ENCODE measurements at regions not wholly inside any gene's neighbourhood (a gene's known extent, or its start where the extent isn't known, plus 50 kb on each side); places are given as distances from the start of the nearest gene placed in this dataset.
A peak's percentile ranks its signal among the peaks of the same experiment; 100 is the strongest.
"Not testable (repeated sequence)": the region's sequence is repeated elsewhere in the genome, so short reads cannot be mapped to it uniquely, and the experiment has no call there.

GRCh38 chr5:100346269-100346668 lies 188.9 kb upstream of the FAM174A start:
- not testable (repeated sequence) for DNase-seq (ENCODE audit: insufficient read length)
- FAIRE-seq = peak; percentile 50

- not testable (repeated sequence) for FAIRE-seq; DNase-seq (ENCODE audit: insufficient read length)
Measured at GRCh38 chr5:100341485-100341884, 193.7 kb upstream of the FAM174A start.

GRCh38 chr5:100322483-100322882 lies 212.7 kb upstream of the FAM174A start:
- DNase-seq (ENCODE audit: insufficient read length) (no peak), FAIRE-seq (no peak)
- no peak for TF ChIP-seq POLR2AphosphoS5 (IDR thresholded peaks at IDR 0.05; ENCODE audit: low read depth, low read length)
- no peak for TF ChIP-seq POLR2A (IDR thresholded peaks at IDR 0.05; ENCODE audit: low read depth, low read length)
- no peak for TF ChIP-seq TAF1 (IDR thresholded peaks at IDR 0.05; ENCODE audit: borderline replicate concordance, low read depth, low read length)

GRCh38 chr5:100319885-100320284 lies 215.3 kb upstream of the FAM174A start:
- FAIRE-seq (no peak), DNase-seq (ENCODE audit: insufficient read length) (no peak)
- no peak for TF ChIP-seq TAF1 (IDR thresholded peaks at IDR 0.05; ENCODE audit: borderline replicate concordance, low read depth, low read length)
- TF ChIP-seq POLR2AphosphoS5 (IDR thresholded peaks at IDR 0.05; ENCODE audit: low read depth, low read length) = no peak

- DNase-seq (ENCODE audit: insufficient read length) (no peak), FAIRE-seq (no peak)
- TF ChIP-seq POLR2AphosphoS5 (IDR thresholded peaks at IDR 0.05; ENCODE audit: low read depth, low read length) (no peak), POLR2A (IDR thresholded peaks at IDR 0.05; ENCODE audit: low read depth, low read length) (no peak), TAF1 (IDR thresholded peaks at IDR 0.05; ENCODE audit: borderline replicate concordance, low read depth, low read length) (no peak)
Measured at GRCh38 chr5:100313657-100314056, 221.5 kb upstream of the FAM174A start.

- FAIRE-seq (no peak), DNase-seq (ENCODE audit: insufficient read length) (no peak)
- no peak for TF ChIP-seq POLR2A (IDR thresholded peaks at IDR 0.05; ENCODE audit: low read depth, low read length)
- no peak for TF ChIP-seq TAF1 (IDR thresholded peaks at IDR 0.05; ENCODE audit: borderline replicate concordance, low read depth, low read length)
- TF ChIP-seq POLR2AphosphoS5 (IDR thresholded peaks at IDR 0.05; ENCODE audit: low read depth, low read length) = no peak
Measured at GRCh38 chr5:100311806-100312205, 223.4 kb upstream of the FAM174A start.

GRCh38 chr5:100306000-100306399 lies 229.2 kb upstream of the FAM174A start:
- FAIRE-seq (no peak), DNase-seq (ENCODE audit: insufficient read length) (no peak)
- TF ChIP-seq TAF1 (IDR thresholded peaks at IDR 0.05; ENCODE audit: borderline replicate concordance, low read depth, low read length) (no peak), POLR2AphosphoS5 (IDR thresholded peaks at IDR 0.05; ENCODE audit: low read depth, low read length) (no peak), POLR2A (IDR thresholded peaks at IDR 0.05; ENCODE audit: low read depth, low read length) (no peak)

- DNase-seq (ENCODE audit: insufficient read length) (no peak), FAIRE-seq (no peak)
- TF ChIP-seq POLR2A (IDR thresholded peaks at IDR 0.05; ENCODE audit: low read depth, low read length) (no peak), TAF1 (IDR thresholded peaks at IDR 0.05; ENCODE audit: borderline replicate concordance, low read depth, low read length) (no peak), POLR2AphosphoS5 (IDR thresholded peaks at IDR 0.05; ENCODE audit: low read depth, low read length) (no peak)
Measured at GRCh38 chr5:100303216-100303615, 232.0 kb upstream of the FAM174A start.

GRCh38 chr5:100299261-100299660 lies 235.9 kb upstream of the FAM174A start:
- DNase-seq (ENCODE audit: insufficient read length) (no peak), FAIRE-seq (no peak)
- TF ChIP-seq POLR2A (IDR thresholded peaks at IDR 0.05; ENCODE audit: low read depth, low read length) = no peak
- TF ChIP-seq TAF1 (IDR thresholded peaks at IDR 0.05; ENCODE audit: borderline replicate concordance, low read depth, low read length) = no peak
- TF ChIP-seq POLR2AphosphoS5 (IDR thresholded peaks at IDR 0.05; ENCODE audit: low read depth, low read length) = no peak

- DNase-seq (ENCODE audit: insufficient read length) = no peak
- no peak for FAIRE-seq
- TF ChIP-seq TAF1 (IDR thresholded peaks at IDR 0.05; ENCODE audit: borderline replicate concordance, low read depth, low read length) (no peak), POLR2AphosphoS5 (IDR thresholded peaks at IDR 0.05; ENCODE audit: low read depth, low read length) (no peak), POLR2A (IDR thresholded peaks at IDR 0.05; ENCODE audit: low read depth, low read length) (no peak)
Measured at GRCh38 chr5:100276071-100276470, 259.1 kb upstream of the FAM174A start.

GRCh38 chr5:100275631-100276030 lies 259.5 kb upstream of the FAM174A start:
- FAIRE-seq (no peak), DNase-seq (ENCODE audit: insufficient read length) (no peak)
- TF ChIP-seq POLR2A (IDR thresholded peaks at IDR 0.05; ENCODE audit: low read depth, low read length) = no peak
- TF ChIP-seq TAF1 (IDR thresholded peaks at IDR 0.05; ENCODE audit: borderline replicate concordance, low read depth, low read length) = no peak
- TF ChIP-seq POLR2AphosphoS5 (IDR thresholded peaks at IDR 0.05; ENCODE audit: low read depth, low read length) = no peak

GRCh38 chr5:100273846-100274580 lies 261.2 kb upstream of the FAM174A start:
- FAIRE-seq (no peak), DNase-seq (ENCODE audit: insufficient read length) (no peak)
- TF ChIP-seq POLR2AphosphoS5 (IDR thresholded peaks at IDR 0.05; ENCODE audit: low read depth, low read length) (no peak), POLR2A (IDR thresholded peaks at IDR 0.05; ENCODE audit: low read depth, low read length) (no peak), TAF1 (IDR thresholded peaks at IDR 0.05; ENCODE audit: borderline replicate concordance, low read depth, low read length) (no peak)
